H9 (cell line): ENCODE measurements at regions not wholly inside any gene's neighbourhood (a gene's known extent, or its start where the extent isn't known, plus 50 kb on each side); places are given as distances from the start of the nearest gene placed in this dataset.

Experiments used
- DNase-seq: peaks from one replicate; pipeline ENCODE4 v3.0.0-alpha.2; 2017
- H2AFZ ChIP-seq: one replicate; pipeline ENCODE4 v1.6.1; 2013; ENCODE audit warnings: mild to moderate bottlenecking, low read length, control low read depth, moderate library complexity
- H2AK5ac ChIP-seq: 2 replicates; pipeline ENCODE4 v1.6.1; 2013; ENCODE audit warnings: low read length, control low read depth, mixed read lengths; ENCODE audit not compliant: insufficient read length
- H2BK120ac ChIP-seq: one replicate; pipeline ENCODE4 v1.6.1; 2013; ENCODE audit warnings: low read depth, mild to moderate bottlenecking, low read length, control low read depth, inconsistent platforms; ENCODE audit not compliant: poor library complexity, severe bottlenecking
- H2BK12ac ChIP-seq: 2 replicates; pipeline ENCODE4 v1.6.1; 2013; ENCODE audit warnings: low read length, control low read depth, mixed read lengths, low read depth; ENCODE audit not compliant: insufficient read length
- H2BK15ac ChIP-seq: 2 replicates; pipeline ENCODE4 v1.6.1; 2013; ENCODE audit warnings: low read depth, low read length, control low read depth
- H2BK20ac ChIP-seq: one replicate; pipeline ENCODE4 v1.6.1; 2013; ENCODE audit warnings: low read depth, mild to moderate bottlenecking, low read length, control low read depth, inconsistent platforms; ENCODE audit not compliant: poor library complexity, severe bottlenecking
- H2BK5ac ChIP-seq: 2 replicates; pipeline ENCODE4 v1.6.1; 2013; ENCODE audit warnings: low read length, control low read depth, mixed read lengths; ENCODE audit not compliant: insufficient read length
- H3K14ac ChIP-seq: 2 replicates; pipeline ENCODE4 v1.6.1; 2013; ENCODE audit warnings: low read length, control low read depth; ENCODE audit not compliant: insufficient read depth
- H3K18ac ChIP-seq: 2 replicates; pipeline ENCODE4 v1.6.1; 2013; ENCODE audit warnings: low read depth, mild to moderate bottlenecking, mixed read lengths, low read length, control low read depth; ENCODE audit not compliant: insufficient read length
- H3K23ac ChIP-seq: 2 replicates; pipeline ENCODE4 v1.6.1; 2013; ENCODE audit warnings: low read length, control low read depth, mixed read lengths, low read depth; ENCODE audit not compliant: insufficient read length
- H3K23me2 ChIP-seq: 2 replicates; pipeline ENCODE4 v1.6.1; 2013; ENCODE audit warnings: low read depth, mild to moderate bottlenecking, mixed read lengths, low read length, control low read depth; ENCODE audit not compliant: insufficient read length, poor library complexity, severe bottlenecking
- H3K27ac ChIP-seq: 2 replicates; pipeline ENCODE4 v1.5.1; 2013; ENCODE audit warnings: low read length, control low read depth, mixed read lengths, low read depth; ENCODE audit not compliant: insufficient read length
- H3K27me3 ChIP-seq: 2 replicates; pipeline ENCODE4 v1.6.1; 2013; ENCODE audit warnings: low read length, control low read depth, inconsistent platforms; ENCODE audit not compliant: insufficient read depth
- H3K4ac ChIP-seq: 2 replicates; pipeline ENCODE4 v1.6.1; 2013; ENCODE audit warnings: low read depth, mild to moderate bottlenecking, control low read depth, inconsistent platforms, low read length, moderate library complexity
- H3K4me1 ChIP-seq: 2 replicates; pipeline ENCODE4 v1.6.1; 2013; ENCODE audit warnings: low read length, control low read depth, inconsistent platforms; ENCODE audit not compliant: insufficient read depth
- H3K4me2 ChIP-seq: 2 replicates; pipeline ENCODE4 v1.6.1; 2013; ENCODE audit warnings: low read length, control low read depth, mixed read lengths; ENCODE audit not compliant: insufficient read length, insufficient read depth
- H3K56ac ChIP-seq: 2 replicates; pipeline ENCODE4 v1.6.1; 2013; ENCODE audit warnings: low read depth, mild to moderate bottlenecking, mixed read lengths, low read length, control low read depth; ENCODE audit not compliant: insufficient read length
- H3K79me1 ChIP-seq: 2 replicates; pipeline ENCODE4 v1.6.1; 2013; ENCODE audit warnings: low read depth, mild to moderate bottlenecking, moderate library complexity, low read length, control low read depth, inconsistent platforms; ENCODE audit not compliant: insufficient read depth, poor library complexity, severe bottlenecking
- H3K79me2 ChIP-seq: 2 replicates; pipeline ENCODE4 v1.6.1; 2013; ENCODE audit warnings: low read length, control low read depth, inconsistent platforms; ENCODE audit not compliant: insufficient read depth
- H3K9ac ChIP-seq: 2 replicates; pipeline ENCODE4 v1.6.1; 2013; ENCODE audit warnings: low read length, control low read depth, mixed read lengths; ENCODE audit not compliant: insufficient read length; ENCODE audit errors: extremely low read depth
- H3K9me3 ChIP-seq: one replicate; pipeline ENCODE4 v1.6.1; 2013; ENCODE audit warnings: low read depth, low read length, inconsistent platforms; ENCODE audit not compliant: control insufficient read depth
- H3T11ph ChIP-seq: one replicate; pipeline ENCODE4 v1.6.1; 2013; ENCODE audit warnings: mild to moderate bottlenecking, low read length, control low read depth, inconsistent platforms
- H4K20me1 ChIP-seq: one replicate; pipeline ENCODE4 v1.6.1; 2013; ENCODE audit not compliant: control insufficient read depth, insufficient read length, insufficient read depth
- H4K5ac ChIP-seq: 2 replicates; pipeline ENCODE4 v1.6.1; 2013; ENCODE audit warnings: low read depth, mild to moderate bottlenecking, mixed read lengths, low read length, control low read depth; ENCODE audit not compliant: insufficient read length
- H4K8ac ChIP-seq: replicated peaks from 2 replicates; pipeline ENCODE4 v1.6.1; 2013; ENCODE audit warnings: low read length, control low read depth, mixed read lengths, low read depth; ENCODE audit not compliant: insufficient read length
- H4K91ac ChIP-seq: 2 replicates; pipeline ENCODE4 v1.6.1; 2013; ENCODE audit warnings: low read depth, mild to moderate bottlenecking, moderate library complexity, mixed read lengths, low read length, control low read depth; ENCODE audit not compliant: insufficient read length
- H3K27ac Mint-ChIP-seq, 3 experiments: 2 replicates in 2 of 3; 3 replicates in 1 of 3; pipeline ENCODE4 v1.8.0; 2020 to 2021; ENCODE audit warnings: mixed read lengths in 3 of 3, mild to moderate bottlenecking in 1 of 3, moderate library complexity in 1 of 3
- H3K27me3 Mint-ChIP-seq: 2 replicates; pipeline ENCODE4 v1.8.0; 2021; ENCODE audit warnings: low read depth, mild to moderate bottlenecking, moderate library complexity, mixed read lengths
- H3K36me3 Mint-ChIP-seq, 3 experiments: 2 replicates in 2 of 3; 3 replicates in 1 of 3; pipeline ENCODE4 v1.8.0; 2020 to 2021; ENCODE audit warnings: low read depth in 3 of 3, mixed read lengths in 3 of 3; ENCODE audit not compliant: insufficient read depth in 1 of 3
- H3K4me1 Mint-ChIP-seq, 2 experiments: 2 replicates each; pipeline ENCODE4 v1.8.0; 2020; ENCODE audit warnings: mixed read lengths in 2 of 2
- H3K4me3 Mint-ChIP-seq, 2 experiments: 2 replicates in 1 of 2; 3 replicates in 1 of 2; pipeline ENCODE4 v1.8.0; 2020 to 2021; ENCODE audit warnings: mild to moderate bottlenecking in 2 of 2, mixed read lengths in 2 of 2, moderate library complexity in 1 of 2
- H3K9me3 Mint-ChIP-seq, 2 experiments: 2 replicates in 1 of 2; 3 replicates in 1 of 2; pipeline ENCODE4 v1.8.0; 2020; ENCODE audit warnings: mild to moderate bottlenecking in 2 of 2, mixed read lengths in 2 of 2, moderate library complexity in 1 of 2
- CTCF ChIP-seq: fragments of 200-600 bp; sonication (generic); conservative IDR thresholded peaks from 3 replicates; pipeline ENCODE4 v1.8.0; 2021; ENCODE audit warnings: antibody characterized with exemption, mild to moderate bottlenecking
- WGBS: extraction: QIAGEN DNeasy Blood & Tissue Kit; methylation state at CpG from one replicate; pipeline ENCODE4 v1.1.7; 2013; ENCODE audit warnings: missing lambda C conversion rate, low lambda C conversion rate, mixed read lengths; ENCODE audit not compliant: insufficient read length; ENCODE audit errors: extremely low coverage; 5-methylcytosine and 5-hydroxymethylcytosine counted together

- Mint-ChIP-seq H3K27me3 (no peaks in the 10 kb centered on the region), H3K36me3 (no peaks in the 10 kb centered on the region; a peak in 2 of 7 replicates), H3K27ac (no peak overlapping the region), H3K4me1 (peaks cover 6 to 7% of the 10 kb centered on the region in 2 experiments; a peak in 2 of 4 replicates), H3K4me3 (no peak overlapping the region), H3K9me3 (peaks cover 0 to 7% of the 10 kb centered on the region in 2 experiments; a peak in 2 of 5 replicates)
- H3K14ac ChIP-seq: no peak overlapping the region
- 100% methylated on average over 1 of the region's 1 CpG for WGBS
- H2AK5ac ChIP-seq: no peak overlapping the region
- no peak for DNase-seq
- H2BK5ac ChIP-seq: no peak overlapping the region
- H2BK120ac ChIP-seq: no peak overlapping the region
- no peak overlapping the region for H3K4ac ChIP-seq
- H4K5ac ChIP-seq: no peak overlapping the region
- H2AFZ ChIP-seq: no peak overlapping the region
- no peak overlapping the region for H3T11ph ChIP-seq
- H4K20me1 ChIP-seq: no peaks in the 10 kb centered on the region
- no peak overlapping the region for H3K56ac ChIP-seq
- H2BK12ac ChIP-seq: no peak overlapping the region
- no peak overlapping the region for H2BK20ac ChIP-seq
- H4K91ac ChIP-seq: no peak overlapping the region
- H3K9me3 ChIP-seq: no peaks in the 10 kb centered on the region
- no peak overlapping the region for H3K4me2 ChIP-seq
- H3K9ac ChIP-seq: no peak overlapping the region
- H2BK15ac ChIP-seq: no peak overlapping the region
- no peaks in the 10 kb centered on the region for H3K79me1 ChIP-seq
- no peak overlapping the region for H3K27ac ChIP-seq
- no peaks in the 10 kb centered on the region for H3K27me3 ChIP-seq
- no peak for TF ChIP-seq CTCF
- no peak overlapping the region for H4K8ac ChIP-seq
- H3K18ac ChIP-seq: no peak overlapping the region
- no peak overlapping the region for H3K23ac ChIP-seq
- H3K4me1 ChIP-seq: peaks cover 3% of the 10 kb centered on the region; the same call in 1 of the 2 replicates
- no peaks in the 10 kb centered on the region for H3K79me2 ChIP-seq
- no peaks in the 10 kb centered on the region for H3K23me2 ChIP-seq
These were observed 1194.3 kb upstream of the CELF2 start for GRCh38 chr10:9823268-9823930.
